ENCODE measurements at regions not wholly inside any gene's neighbourhood (a gene's known extent, or its start where the extent isn't known, plus 50 kb on each side); places are given as distances from the start of the nearest gene placed in this dataset.

DNA sequence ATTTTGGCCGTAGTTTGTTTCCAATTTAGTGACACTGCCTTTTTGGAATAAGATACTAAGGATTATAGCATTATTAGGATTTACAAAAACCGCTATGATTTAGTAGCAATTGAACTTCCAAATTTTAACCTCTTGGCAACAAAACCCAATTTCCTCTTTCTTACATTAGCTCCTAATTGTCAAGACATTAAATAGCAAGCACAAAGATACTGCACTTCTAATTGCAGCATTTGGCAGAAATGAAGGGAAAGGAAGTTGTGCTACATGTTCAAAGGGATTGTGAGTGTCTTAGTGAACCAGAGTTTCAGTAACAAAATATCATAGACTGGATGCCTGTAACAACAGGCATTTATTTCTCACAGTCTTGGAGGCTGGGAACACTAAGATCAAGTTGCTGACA lies 99.9 kb downstream of the NUF2 start:
- CTCF ChIA-PET: no interaction called here
- DNase-seq: no peak
- no peak overlapping the region for H3K4me3 Mint-ChIP-seq
- H3K4me1 Mint-ChIP-seq: no peaks in the 10 kb centered on the region
- H3K27me3 Mint-ChIP-seq: peaks cover 16% of the 10 kb centered on the region
- POLR2A ChIA-PET: no interaction called here
- no peak overlapping the region for H3K27ac Mint-ChIP-seq
- H3K36me3 Mint-ChIP-seq (ENCODE audit: low read depth): no peaks in the 10 kb centered on the region
- no peaks in the 10 kb centered on the region for H3K9me3 Mint-ChIP-seq
- TF ChIP-seq, protein P1, sequence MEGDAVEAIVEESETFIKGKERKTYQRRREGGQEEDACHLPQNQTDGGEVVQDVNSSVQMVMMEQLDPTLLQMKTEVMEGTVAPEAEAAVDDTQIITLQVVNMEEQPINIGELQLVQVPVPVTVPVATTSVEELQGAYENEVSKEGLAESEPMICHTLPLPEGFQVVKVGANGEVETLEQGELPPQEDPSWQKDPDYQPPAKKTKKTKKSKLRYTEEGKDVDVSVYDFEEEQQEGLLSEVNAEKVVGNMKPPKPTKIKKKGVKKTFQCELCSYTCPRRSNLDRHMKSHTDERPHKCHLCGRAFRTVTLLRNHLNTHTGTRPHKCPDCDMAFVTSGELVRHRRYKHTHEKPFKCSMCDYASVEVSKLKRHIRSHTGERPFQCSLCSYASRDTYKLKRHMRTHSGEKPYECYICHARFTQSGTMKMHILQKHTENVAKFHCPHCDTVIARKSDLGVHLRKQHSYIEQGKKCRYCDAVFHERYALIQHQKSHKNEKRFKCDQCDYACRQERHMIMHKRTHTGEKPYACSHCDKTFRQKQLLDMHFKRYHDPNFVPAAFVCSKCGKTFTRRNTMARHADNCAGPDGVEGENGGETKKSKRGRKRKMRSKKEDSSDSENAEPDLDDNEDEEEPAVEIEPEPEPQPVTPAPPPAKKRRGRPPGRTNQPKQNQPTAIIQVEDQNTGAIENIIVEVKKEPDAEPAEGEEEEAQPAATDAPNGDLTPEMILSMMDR (IDR thresholded peaks at IDR 0.05): no peak
- no peak for ATAC-seq (ENCODE audit: low read depth)
- intact Hi-C loops (cut with micrococcal nuclease): no loop called here

DNA sequence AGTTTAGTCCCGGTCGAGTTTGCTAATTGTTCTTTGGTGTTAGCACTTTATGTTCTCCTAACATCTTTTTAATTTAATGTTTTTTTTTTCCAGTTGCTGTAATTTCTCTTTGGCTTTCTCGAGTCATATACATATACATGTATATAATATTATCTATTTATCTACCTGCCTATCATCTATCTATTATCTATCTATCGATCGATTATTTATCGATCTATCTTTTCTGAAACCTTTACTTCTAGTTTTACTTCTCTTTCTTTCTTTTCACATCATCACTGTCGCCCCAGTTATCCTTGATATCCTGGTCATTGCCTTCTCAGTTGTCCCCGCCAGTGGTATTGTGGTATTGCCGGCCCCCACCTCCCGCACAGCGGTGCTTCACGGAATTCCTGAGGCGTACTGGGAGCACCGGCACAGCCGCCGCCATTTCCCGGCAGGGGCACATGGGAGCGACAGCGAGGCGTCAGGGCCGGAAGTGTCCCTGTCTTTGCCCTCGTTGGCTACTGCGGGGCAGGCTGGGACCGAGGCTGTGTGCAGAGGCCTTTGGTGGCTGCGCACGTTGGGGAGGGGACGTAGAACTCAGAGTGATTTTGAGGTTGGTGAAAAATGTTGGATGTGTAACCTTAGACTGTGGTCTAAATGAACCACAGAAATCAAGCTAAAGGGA lies 101.1 kb downstream of the NUF2 start:
- no peak for ATAC-seq (ENCODE audit: low read depth)
- Mint-ChIP-seq H3K9me3 (no peaks in the 10 kb centered on the region), H3K4me1 (no peaks in the 10 kb centered on the region), H3K36me3 (ENCODE audit: low read depth) (no peaks in the 10 kb centered on the region), H3K27me3 (peaks cover 13% of the 10 kb centered on the region), H3K27ac (no peak overlapping the region), H3K4me3 (no peak overlapping the region)
- ChIA-PET CTCF (no interaction called here), POLR2A (no interaction called here)
- intact Hi-C loops (cut with micrococcal nuclease): no loop called here
- DNase-seq: no peak
- TF ChIP-seq, protein P1 (IDR thresholded peaks at IDR 0.05): no peak

DNA sequence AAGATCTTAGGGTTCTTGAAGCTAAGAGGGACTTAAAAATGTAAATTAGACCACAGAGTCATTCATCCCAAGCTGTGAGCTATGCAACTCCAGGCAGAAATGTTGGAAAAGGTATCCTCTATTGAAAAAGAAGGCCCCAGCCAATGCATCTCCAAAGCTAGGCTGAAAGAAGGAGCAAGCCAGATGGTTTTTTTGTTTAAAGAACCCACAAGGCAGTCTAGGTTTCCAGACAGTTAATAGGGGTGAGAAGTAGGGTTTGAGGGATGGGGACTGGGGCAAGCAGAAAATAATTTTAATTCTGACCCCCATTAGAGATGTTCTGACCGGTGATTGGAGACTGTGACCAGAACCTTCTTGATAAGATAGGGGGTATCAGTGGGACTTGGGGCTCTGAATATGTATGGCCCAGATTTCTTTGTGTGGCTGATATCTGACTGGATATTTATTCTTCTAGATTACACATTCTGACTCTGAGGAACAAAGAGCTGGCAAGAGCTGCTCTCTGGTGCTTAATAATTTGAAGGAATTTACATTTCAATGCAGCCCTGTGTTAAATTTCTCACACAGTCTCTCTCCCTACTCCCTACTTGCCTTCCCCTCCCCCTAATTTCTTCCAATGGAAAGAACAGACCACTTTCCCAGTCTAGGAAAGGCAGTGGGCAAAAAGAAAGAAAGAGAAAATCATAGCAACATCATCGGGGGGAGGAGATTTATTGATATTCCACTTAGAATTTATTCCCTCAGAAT lies 104.9 kb downstream of the NUF2 start:
- CTCF ChIA-PET: no interaction called here
- POLR2A ChIA-PET: no interaction called here

DNA sequence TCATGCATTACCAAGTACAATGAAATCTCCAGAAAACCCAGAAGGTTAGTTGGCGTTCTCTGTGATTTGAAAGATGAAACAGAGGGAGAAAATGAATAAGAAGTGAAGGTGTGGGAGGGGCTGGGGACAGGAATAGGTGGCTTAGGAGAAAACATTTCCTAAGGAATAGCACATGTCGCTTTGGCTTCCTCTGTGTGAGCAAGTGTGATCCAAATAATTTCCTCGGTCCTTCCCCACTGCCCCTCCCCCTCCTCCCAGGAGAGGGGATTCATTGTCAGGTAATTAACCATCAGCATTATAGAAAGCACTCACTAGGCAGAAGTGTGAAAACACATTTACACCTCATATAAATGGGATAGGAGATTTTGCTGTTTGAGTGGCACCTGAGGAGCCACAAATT lies 105.5 kb downstream of the NUF2 start:
- H3K4me3 Mint-ChIP-seq: no peak overlapping the region
- intact Hi-C loops (cut with micrococcal nuclease): no loop called here
- H3K36me3 Mint-ChIP-seq (ENCODE audit: low read depth): no peaks in the 10 kb centered on the region
- H3K27me3 Mint-ChIP-seq: no peaks in the 10 kb centered on the region
- ChIA-PET CTCF (no interaction called here), POLR2A (no interaction called here)
- H3K9me3 Mint-ChIP-seq: peaks cover 4% of the 10 kb centered on the region
- no peaks in the 10 kb centered on the region for H3K4me1 Mint-ChIP-seq
- TF ChIP-seq, protein P1 (IDR thresholded peaks at IDR 0.05): no peak
- no peak for ATAC-seq (ENCODE audit: low read depth)
- DNase-seq: no peak
- H3K27ac Mint-ChIP-seq: no peak overlapping the region

More for the DNA sequence above, 104.9 kb downstream of the NUF2 start:
- ATAC-seq (ENCODE audit: low read depth): no peak
- intact Hi-C loops (cut with micrococcal nuclease): no loop called here
- Mint-ChIP-seq H3K9me3 (peaks cover 3% of the 10 kb centered on the region), H3K36me3 (ENCODE audit: low read depth) (no peaks in the 10 kb centered on the region), H3K27me3 (no peaks in the 10 kb centered on the region), H3K27ac (no peak overlapping the region), H3K4me1 (no peaks in the 10 kb centered on the region), H3K4me3 (no peak overlapping the region)
- TF ChIP-seq, protein P1 (IDR thresholded peaks at IDR 0.05): no peak
- DNase-seq: no peak

DNA sequence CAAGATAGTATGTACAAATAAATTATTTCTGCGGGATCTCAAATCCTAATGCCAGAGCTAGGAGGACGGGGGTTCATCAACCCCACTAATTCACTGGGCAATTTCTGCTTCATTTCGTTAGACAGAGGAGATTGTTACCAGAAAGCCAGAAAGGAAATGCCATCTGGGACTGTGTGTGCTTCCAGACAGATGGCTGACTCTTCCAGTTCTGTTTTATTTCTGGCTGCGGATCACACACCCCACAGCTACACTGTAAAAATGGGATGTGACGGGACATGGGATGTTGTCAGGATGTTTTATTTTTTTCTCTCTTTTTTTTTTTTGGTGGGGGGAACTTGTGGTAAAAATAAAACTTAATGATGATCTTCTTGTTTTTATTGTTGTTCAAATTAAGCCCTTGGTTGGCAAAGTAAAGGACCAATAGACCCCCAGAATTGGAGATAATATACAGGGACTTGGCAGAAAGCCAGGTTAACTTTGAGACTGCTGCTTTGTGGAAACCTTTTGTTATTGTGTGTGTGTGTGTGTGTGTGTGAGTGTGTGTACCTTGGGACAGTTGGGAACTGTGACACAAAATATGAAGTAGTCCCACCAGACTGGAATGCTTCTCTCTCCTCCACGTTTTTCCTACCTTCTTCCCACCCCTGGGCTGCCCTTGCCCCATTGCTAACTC lies 114.5 kb downstream of the NUF2 start:
- POLR2A ChIA-PET: no interaction called here
- H3K36me3 Mint-ChIP-seq (ENCODE audit: low read depth): no peaks in the 10 kb centered on the region
- H3K4me1 Mint-ChIP-seq: no peaks in the 10 kb centered on the region
- DNase-seq: no peak
- TF ChIP-seq, protein P1 (IDR thresholded peaks at IDR 0.05): no peak
- no peak overlapping the region for H3K4me3 Mint-ChIP-seq
- CTCF ChIA-PET: no interaction called here
- H3K9me3 Mint-ChIP-seq: peaks cover 3% of the 10 kb centered on the region
- no peak overlapping the region for H3K27ac Mint-ChIP-seq
- H3K27me3 Mint-ChIP-seq: peaks cover 9% of the 10 kb centered on the region
- intact Hi-C loops (cut with micrococcal nuclease): no loop called here
- no peak for ATAC-seq (ENCODE audit: low read depth)

All from activated B cell treated with CpG ODN at 0.5 μM for 24 hours (primary cell).